Subcutaneous abdominal adipose tissue (tissue), 5 donors: ENCODE measurements at regions not wholly inside any gene's neighbourhood (a gene's known extent, or its start where the extent isn't known, plus 50 kb on each side); places are given as distances from the start of the nearest gene placed in this dataset.
"Not testable (repeated sequence)": the region's sequence is repeated elsewhere in the genome, so short reads cannot be mapped to it uniquely, and the experiment has no call there.

Source experiments
- H3K27ac ChIP-seq: one replicate; pipeline ENCODE4 v1.7.0; 2013; ENCODE audit warnings: low read depth, mild to moderate bottlenecking, inconsistent platforms, low read length, moderate library complexity
- H3K27me3 ChIP-seq, 5 donors: one replicate each; pipeline ENCODE4 v1.7.0; 2013; ENCODE audit warnings: low read length in 5 of 5, inconsistent platforms in 1 of 5; ENCODE audit not compliant: control insufficient read depth in 5 of 5, insufficient read depth in 4 of 5
- H3K36me3 ChIP-seq, 5 donors: one replicate each; pipeline ENCODE4 v1.7.0; 2013; ENCODE audit warnings: low read length in 5 of 5; ENCODE audit not compliant: control insufficient read depth in 5 of 5, insufficient read depth in 5 of 5
- H3K4me1 ChIP-seq, 5 donors: one replicate each; pipeline ENCODE4 v1.7.0; 2013; ENCODE audit warnings: low read length in 5 of 5, mild to moderate bottlenecking in 3 of 5, moderate library complexity in 1 of 5; ENCODE audit not compliant: control insufficient read depth in 5 of 5, insufficient read depth in 5 of 5
- H3K4me3 ChIP-seq, 5 donors: one replicate each; pipeline ENCODE4 v1.7.0; 2013; ENCODE audit warnings: low read length in 5 of 5, low read depth in 1 of 5
- H3K9ac ChIP-seq, 5 donors: one replicate each; pipeline ENCODE4 v1.7.0; 2013; ENCODE audit warnings: low read length in 5 of 5, mild to moderate bottlenecking in 4 of 5, moderate library complexity in 3 of 5
- H3K9me3 ChIP-seq, 5 donors: one replicate each; pipeline ENCODE4 v1.7.0; 2013; ENCODE audit warnings: low read length in 5 of 5; ENCODE audit not compliant: control insufficient read depth in 5 of 5
- donor health status: healthy.
- donor health status: healthy.
- donor health status: healthy.
- donor health status: healthy.
- donor health status: healthy.

DNA sequence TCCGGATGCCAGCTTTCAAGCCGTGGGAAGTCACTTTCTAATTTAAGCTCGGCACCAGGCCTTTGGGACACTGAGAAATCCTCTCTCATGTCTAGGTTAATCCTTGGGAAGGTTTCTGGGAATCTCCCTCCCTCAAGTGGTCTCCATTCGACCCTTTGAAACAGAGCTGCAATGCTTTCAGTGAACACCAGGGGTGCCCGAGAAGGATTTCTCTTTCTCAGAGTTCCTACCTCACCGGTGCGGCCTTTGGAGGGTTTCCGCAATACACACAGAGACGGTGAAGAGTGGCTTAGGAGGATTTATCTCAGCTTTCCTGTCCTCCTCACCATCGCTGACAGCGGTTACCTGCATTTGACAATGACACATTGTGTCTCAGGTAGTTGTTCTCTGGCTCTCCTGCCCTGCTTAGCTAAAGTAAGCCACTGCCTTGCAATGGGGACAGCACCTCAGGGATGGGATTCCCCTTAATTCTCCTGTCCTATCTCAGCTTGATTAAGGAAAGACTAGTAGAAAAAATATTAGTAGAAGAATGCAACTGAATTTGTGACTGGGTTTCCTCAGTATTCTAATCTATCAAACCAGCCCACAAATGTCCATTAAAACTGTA lies 180.6 kb downstream of the GABRG2 start:
- H3K27me3 ChIP-seq, result no peaks in the 10 kb centered on the region
- H3K36me3 ChIP-seq, result no peaks in the 10 kb centered on the region
- H3K9me3 ChIP-seq, result no peaks in the 10 kb centered on the region
- H3K27ac ChIP-seq, result no peak overlapping the region
- no peaks in the 10 kb centered on the region for H3K4me1 ChIP-seq
- H3K4me3 ChIP-seq, result no peak overlapping the region
- H3K9ac ChIP-seq, result no peak overlapping the region

GRCh38 chr5:162256711-162257110 lies 189.1 kb downstream of the GABRG2 start:
- no peaks in the 10 kb centered on the region for H3K27me3 ChIP-seq
- no peak overlapping the region for H3K27ac ChIP-seq
- no peak overlapping the region for H3K4me3 ChIP-seq
- no peaks in the 10 kb centered on the region for H3K36me3 ChIP-seq
- no peaks in the 10 kb centered on the region for H3K4me1 ChIP-seq
- H3K9me3 ChIP-seq, result no peaks in the 10 kb centered on the region
- no peak overlapping the region for H3K9ac ChIP-seq

DNA sequence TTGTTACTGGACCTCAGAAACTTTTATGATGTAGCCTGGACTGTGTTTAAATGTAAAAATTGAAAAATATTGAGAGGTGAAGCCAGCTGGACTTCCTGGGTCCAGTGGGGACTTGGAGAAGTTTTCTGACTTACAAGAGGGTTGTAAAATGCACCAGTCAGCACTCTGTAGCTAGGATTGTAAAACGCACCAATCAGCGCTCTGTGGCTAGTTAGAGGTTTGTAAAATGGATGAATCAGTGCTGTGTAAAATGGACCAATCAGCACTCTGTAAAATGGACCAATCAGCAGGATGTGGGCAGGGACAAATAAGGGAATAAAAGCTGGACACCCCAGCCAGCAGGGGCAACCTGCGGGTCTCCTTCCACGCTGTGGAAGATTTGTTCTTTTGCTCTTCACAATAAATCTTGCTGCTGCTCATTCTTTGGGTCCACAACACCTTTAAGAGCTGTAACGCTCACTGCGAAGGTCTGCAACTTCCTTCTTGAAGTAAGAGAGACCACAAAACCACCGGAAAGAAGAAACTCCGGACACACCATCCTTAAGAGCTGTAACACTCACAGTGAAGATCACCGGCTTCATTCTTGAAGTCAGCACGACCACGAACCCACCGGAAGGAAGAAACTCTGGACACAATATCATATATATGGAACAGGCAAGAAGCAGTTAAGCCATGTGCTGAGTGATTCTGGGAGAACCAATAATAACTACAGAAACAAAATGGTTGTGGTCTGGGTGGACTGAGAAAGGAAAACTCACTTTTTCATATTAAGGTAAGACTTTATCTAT lies 201.3 kb downstream of the GABRG2 start:
- Histone ChIP-seq H3K9ac (no peak overlapping the region), H3K4me3 (no peak overlapping the region), H3K36me3 (no peaks in the 10 kb centered on the region), H3K27ac (no peak overlapping the region), H3K4me1 (no peaks in the 10 kb centered on the region), H3K27me3 (no peaks in the 10 kb centered on the region), H3K9me3 (no peaks in the 10 kb centered on the region)

DNA sequence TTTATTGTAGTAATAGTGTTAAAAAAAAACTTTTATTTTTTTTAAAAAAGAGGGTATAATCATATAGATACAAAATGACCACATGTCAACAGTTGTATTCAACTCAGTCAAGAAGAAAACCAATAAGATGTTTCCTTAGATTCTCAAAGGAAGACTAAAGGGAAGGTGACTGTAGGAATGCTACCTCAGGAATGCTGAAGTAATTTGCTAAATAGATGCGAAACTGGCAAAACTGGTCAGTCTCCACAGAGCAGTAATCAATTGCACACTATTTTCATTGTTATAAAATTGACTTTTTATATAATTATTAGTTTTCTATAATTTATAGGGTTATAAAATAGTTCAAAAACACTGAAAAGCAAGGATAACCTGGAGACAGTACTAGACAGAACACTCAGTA lies 204.8 kb downstream of the GABRG2 start:
- H3K4me3 ChIP-seq, result no peak overlapping the region
- no peak overlapping the region for H3K9ac ChIP-seq
- H3K9me3 ChIP-seq, result no peaks in the 10 kb centered on the region
- no peak overlapping the region for H3K27ac ChIP-seq
- no peaks in the 10 kb centered on the region for H3K4me1 ChIP-seq
- H3K36me3 ChIP-seq, result no peaks in the 10 kb centered on the region
- no peaks in the 10 kb centered on the region for H3K27me3 ChIP-seq

GRCh38 chr5:162274679-162275078 lies 207.1 kb downstream of the GABRG2 start:
- H3K4me1 ChIP-seq, result no peaks in the 10 kb centered on the region
- H3K9me3 ChIP-seq, result no peaks in the 10 kb centered on the region
- no peak overlapping the region for H3K4me3 ChIP-seq
- no peaks in the 10 kb centered on the region for H3K27me3 ChIP-seq
- H3K36me3 ChIP-seq, result no peaks in the 10 kb centered on the region
- H3K9ac ChIP-seq, result no peak overlapping the region
- no peak overlapping the region for H3K27ac ChIP-seq

DNA sequence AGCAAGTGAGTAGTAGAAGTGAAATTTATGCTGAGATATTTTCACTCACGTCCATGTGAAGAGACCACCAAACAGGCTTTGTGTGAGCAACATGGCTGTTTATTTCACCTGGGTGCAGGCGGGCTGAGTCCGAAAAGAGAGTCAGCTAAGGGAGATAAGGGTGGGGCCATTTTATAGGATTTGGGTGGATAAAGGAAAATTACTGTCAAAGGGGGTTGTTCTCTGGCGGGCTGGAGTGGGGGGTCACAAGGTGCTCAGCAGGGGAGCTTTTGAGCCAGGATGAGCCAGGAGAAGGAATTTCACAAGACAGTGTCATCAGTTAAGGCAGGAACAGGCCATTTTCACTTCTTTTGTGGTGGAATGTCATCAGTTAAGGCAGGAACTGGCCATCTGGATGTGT lies 207.8 kb downstream of the GABRG2 start:
- not testable (repeated sequence) for H3K27ac ChIP-seq, H3K27me3 ChIP-seq, H3K36me3 ChIP-seq, H3K9me3 ChIP-seq, H3K9ac ChIP-seq, H3K4me3 ChIP-seq, H3K4me1 ChIP-seq

- H3K4me1 ChIP-seq, result no peaks in the 10 kb centered on the region
Measured at GRCh38 chr5:162282191-162282590, 214.6 kb downstream of the GABRG2 start.

DNA sequence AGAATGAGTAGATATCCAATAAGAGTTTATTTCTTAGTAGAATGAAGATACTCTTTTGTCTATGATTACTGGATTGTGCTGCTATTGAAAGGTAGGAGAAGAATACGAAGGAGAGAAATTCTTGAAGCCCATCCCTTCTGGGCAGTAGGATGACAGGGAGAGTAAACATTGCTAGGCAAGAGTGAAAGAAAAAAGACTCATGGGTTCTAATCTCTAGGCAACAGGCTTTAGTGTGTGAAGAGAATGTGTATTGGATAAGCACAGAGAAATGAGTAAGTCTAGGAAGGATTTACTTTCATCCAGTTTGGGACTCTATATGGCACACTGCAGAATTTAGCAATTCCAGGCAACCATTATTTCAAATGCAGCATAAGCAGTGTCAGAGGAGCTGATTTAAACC lies 216.0 kb downstream of the GABRG2 start:
- H3K4me3 ChIP-seq, result no peak overlapping the region
- H3K9me3 ChIP-seq, result no peaks in the 10 kb centered on the region
- no peak overlapping the region for H3K27ac ChIP-seq
- no peaks in the 10 kb centered on the region for H3K4me1 ChIP-seq
- no peaks in the 10 kb centered on the region for H3K27me3 ChIP-seq
- H3K9ac ChIP-seq, result no peak overlapping the region
- H3K36me3 ChIP-seq, result no peaks in the 10 kb centered on the region

More at GRCh38 chr5:162282191-162282590, 214.6 kb downstream of the GABRG2 start:
- Histone ChIP-seq H3K9ac (no peak overlapping the region), H3K4me3 (no peak overlapping the region), H3K27ac (no peak overlapping the region), H3K9me3 (no peaks in the 10 kb centered on the region), H3K27me3 (no peaks in the 10 kb centered on the region), H3K36me3 (no peaks in the 10 kb centered on the region)

DNA sequence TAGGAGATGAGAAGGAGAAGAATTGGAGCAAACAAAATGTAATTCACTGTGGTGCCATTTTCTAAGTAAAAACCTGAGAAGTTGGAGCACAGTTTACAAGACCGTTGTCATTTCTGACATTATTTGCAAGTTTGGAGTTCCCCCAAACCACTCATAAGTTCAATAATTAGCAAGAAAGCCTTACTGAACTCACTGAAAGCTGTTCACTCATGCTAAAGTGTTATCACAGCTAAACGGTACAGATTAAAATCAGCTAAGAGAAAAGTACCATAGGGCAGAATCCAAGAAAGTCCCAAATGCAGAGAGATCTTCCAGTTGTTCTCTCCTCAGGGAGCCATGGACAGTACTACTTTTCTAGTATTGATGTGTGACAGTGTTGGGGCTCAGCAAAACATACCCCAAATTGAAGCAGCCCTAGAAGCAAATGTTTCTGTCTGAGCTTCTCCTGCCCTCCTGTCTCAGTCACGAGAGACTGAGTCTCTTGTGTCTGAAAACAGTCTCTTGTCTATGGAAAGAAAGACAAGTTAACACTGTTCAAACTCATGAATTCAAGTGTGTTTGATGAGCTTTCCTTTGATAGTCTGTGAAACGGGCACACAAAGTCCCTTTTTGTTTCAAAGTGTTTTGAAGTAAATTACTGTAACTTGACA lies 221.2 kb downstream of the GABRG2 start:
- no peak overlapping the region for H3K27ac ChIP-seq
- H3K9me3 ChIP-seq, result no peaks in the 10 kb centered on the region
- no peak overlapping the region for H3K4me3 ChIP-seq
- H3K9ac ChIP-seq, result no peak overlapping the region
- no peaks in the 10 kb centered on the region for H3K4me1 ChIP-seq
- no peaks in the 10 kb centered on the region for H3K36me3 ChIP-seq
- H3K27me3 ChIP-seq, result no peaks in the 10 kb centered on the region

DNA sequence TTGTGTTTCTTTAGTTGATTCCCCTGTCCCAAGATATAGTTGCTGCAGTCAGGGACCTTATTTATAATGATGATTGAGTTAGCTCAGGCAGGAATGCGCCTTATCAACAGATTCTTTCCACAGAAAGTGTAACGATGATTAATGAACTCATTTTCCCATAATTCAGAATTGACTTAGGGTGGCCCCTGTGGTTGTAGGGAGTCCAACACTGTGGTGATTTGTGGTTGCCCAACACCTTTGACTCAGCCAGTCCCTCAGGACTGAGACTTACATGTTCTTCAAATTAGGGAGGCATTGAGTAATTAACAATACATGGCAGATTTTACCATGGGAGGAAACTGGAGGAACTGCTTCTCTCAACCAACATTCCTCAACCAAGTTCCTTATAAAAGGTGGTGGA lies 221.9 kb downstream of the GABRG2 start:
- Histone ChIP-seq H3K9me3 (no peaks in the 10 kb centered on the region), H3K36me3 (no peaks in the 10 kb centered on the region), H3K9ac (no peak overlapping the region), H3K4me1 (no peaks in the 10 kb centered on the region), H3K4me3 (no peak overlapping the region), H3K27me3 (no peaks in the 10 kb centered on the region), H3K27ac (no peak overlapping the region)
